ENCODE measurements at regions not wholly inside any gene's neighbourhood (a gene's known extent, or its start where the extent isn't known, plus 50 kb on each side); places are given as distances from the start of the nearest gene placed in this dataset.
A peak's percentile ranks its signal among the peaks of the same experiment; 100 is the strongest.
"Not testable (repeated sequence)": the region's sequence is repeated elsewhere in the genome, so short reads cannot be mapped to it uniquely, and the experiment has no call there.

DNA sequence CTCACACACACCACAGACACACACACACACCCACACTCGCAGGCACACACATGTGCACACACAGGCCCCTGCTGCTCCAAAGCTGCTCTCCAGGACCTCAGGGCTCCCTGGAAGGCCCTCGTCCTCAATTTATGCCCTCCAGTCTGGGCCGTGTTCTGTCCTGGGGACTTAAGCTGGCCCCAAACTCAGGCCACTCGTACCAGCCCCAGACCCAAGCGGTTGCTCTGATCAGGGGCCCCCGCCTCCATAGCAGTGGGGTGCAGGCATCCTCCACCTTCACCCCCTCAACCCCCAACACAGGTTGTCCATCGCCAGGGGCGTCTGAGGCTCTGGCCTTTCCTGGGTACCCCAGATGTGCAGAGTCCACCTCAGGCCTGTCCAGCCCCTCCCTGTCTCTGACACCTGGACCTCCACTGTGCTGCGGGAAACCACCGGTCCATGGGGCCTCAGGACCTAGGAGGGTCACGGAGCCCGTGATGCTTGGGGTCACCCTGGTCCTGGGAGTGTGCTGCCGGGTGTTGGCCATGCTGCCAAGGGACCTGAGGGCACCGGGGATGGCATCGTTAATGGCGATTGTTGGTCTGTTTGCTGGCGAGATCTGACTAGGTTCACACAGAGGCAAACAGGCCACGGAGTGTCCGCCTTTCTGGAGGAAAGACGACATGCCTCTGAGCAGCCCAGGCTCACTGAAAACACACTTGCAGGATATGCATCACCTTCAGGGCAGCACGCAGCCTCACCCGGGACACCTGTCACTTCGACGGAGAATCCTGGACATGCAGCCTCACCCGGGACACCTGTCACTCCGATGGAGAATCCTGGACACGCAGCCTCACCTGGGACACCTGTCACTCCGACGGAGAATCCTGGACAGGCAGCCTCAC lies 155.6 kb downstream of the NDUFA10 start:
- intact Hi-C loops (cut with DNase I; ENCODE audit: low total_unique reads) = no loop called here
- Histone ChIP-seq H3K36me3 (no peaks in the 10 kb centered on the region), H3K9me3 (no peaks in the 10 kb centered on the region), H3K4me1 (no peaks in the 10 kb centered on the region), H3K27ac (no peak overlapping the region), H3K27me3 (peaks cover 0 to under 1% (median 0%) of the 10 kb centered on the region in 3 donors), H3K4me3 (no peak overlapping the region)
- TF ChIP-seq, protein P1, sequence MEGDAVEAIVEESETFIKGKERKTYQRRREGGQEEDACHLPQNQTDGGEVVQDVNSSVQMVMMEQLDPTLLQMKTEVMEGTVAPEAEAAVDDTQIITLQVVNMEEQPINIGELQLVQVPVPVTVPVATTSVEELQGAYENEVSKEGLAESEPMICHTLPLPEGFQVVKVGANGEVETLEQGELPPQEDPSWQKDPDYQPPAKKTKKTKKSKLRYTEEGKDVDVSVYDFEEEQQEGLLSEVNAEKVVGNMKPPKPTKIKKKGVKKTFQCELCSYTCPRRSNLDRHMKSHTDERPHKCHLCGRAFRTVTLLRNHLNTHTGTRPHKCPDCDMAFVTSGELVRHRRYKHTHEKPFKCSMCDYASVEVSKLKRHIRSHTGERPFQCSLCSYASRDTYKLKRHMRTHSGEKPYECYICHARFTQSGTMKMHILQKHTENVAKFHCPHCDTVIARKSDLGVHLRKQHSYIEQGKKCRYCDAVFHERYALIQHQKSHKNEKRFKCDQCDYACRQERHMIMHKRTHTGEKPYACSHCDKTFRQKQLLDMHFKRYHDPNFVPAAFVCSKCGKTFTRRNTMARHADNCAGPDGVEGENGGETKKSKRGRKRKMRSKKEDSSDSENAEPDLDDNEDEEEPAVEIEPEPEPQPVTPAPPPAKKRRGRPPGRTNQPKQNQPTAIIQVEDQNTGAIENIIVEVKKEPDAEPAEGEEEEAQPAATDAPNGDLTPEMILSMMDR (IDR thresholded peaks at IDR 0.05) = no peak
- no peak for TF ChIP-seq POLR2A (IDR thresholded peaks at IDR 0.05)
- TF ChIP-seq POLR2AphosphoS5 (IDR thresholded peaks at IDR 0.05) = no peak
- TF ChIP-seq EP300 (IDR thresholded peaks at IDR 0.05) = no peak
- peak in 1 of 2 donors; percentile 23 for DNase-seq
- 87 to 92% (median 90%) methylated on average over 18 to 29 of the region's 29 CpGs for WGBS, 5 donors

DNA sequence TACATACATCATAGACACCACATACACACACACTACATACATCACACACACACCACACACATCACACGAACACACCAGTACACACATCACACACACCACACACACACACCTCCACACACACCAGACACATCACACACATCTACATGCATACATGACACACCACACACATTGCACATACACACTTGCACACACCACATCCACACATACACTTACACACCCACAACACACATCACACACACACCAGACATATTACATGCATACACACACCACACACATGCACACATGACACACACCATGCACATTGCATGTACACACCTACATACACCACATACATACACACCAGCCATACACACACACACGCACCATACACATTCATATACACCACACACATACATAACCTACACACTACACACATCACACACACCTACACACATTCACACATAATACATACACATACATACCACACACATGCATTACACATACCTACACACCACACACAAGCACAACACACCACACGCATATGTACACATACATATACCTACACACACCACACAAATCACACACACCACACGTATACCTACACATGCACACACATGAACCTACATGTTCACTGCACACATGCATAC lies 156.5 kb downstream of the NDUFA10 start:
- no peaks in the 10 kb centered on the region for H3K36me3 ChIP-seq
- TF ChIP-seq EP300 (IDR thresholded peaks at IDR 0.05) (no peak), POLR2A (IDR thresholded peaks at IDR 0.05) (no peak), POLR2AphosphoS5 (IDR thresholded peaks at IDR 0.05) (no peak)
- TF ChIP-seq, protein P1 (IDR thresholded peaks at IDR 0.05) = peak in 1 of 7 experiments; percentile 6
- no peaks in the 10 kb centered on the region for H3K27me3 ChIP-seq
- intact Hi-C loops (cut with DNase I; ENCODE audit: low total_unique reads) = no loop called here
- no peaks in the 10 kb centered on the region for H3K9me3 ChIP-seq
- H3K4me3 ChIP-seq = no peak overlapping the region
- H3K4me1 ChIP-seq = no peaks in the 10 kb centered on the region
- 93 to 97% (median 94%) methylated on average over 4 of the region's 4 CpGs for WGBS, 5 donors
- no peak overlapping the region for H3K27ac ChIP-seq
- no peak for DNase-seq

GRCh38 chr2:239866778-239867177 lies 158.4 kb downstream of the NDUFA10 start:
- WGBS, 5 donors = 91 to 97% (median 95%) methylated on average over 3 of the region's 3 CpGs
- TF ChIP-seq, protein P1 (IDR thresholded peaks at IDR 0.05) = no peak
- TF ChIP-seq POLR2A (IDR thresholded peaks at IDR 0.05) = no peak
- TF ChIP-seq EP300 (IDR thresholded peaks at IDR 0.05) = no peak
- TF ChIP-seq POLR2AphosphoS5 (IDR thresholded peaks at IDR 0.05) = no peak
- intact Hi-C loops (cut with DNase I; ENCODE audit: low total_unique reads) = no loop called here

DNA sequence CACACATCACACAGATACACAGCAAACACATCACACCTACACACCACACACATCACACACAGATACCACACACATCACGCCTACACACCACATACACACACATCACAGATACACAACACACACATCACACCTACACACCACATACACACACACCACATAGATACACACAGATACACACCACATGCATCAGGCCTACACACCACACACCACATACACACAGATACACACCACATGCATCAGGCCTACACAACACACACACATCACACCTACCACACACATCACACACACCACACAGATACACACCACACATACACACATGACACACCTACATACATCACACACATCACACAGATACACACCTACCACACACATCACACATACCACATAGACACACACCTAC lies 158.8 kb downstream of the NDUFA10 start:
- no peak for DNase-seq
- Histone ChIP-seq H3K4me3 (no peak overlapping the region), H3K27ac (no peak overlapping the region), H3K27me3 (no peaks in the 10 kb centered on the region), H3K9me3 (no peaks in the 10 kb centered on the region), H3K36me3 (no peaks in the 10 kb centered on the region), H3K4me1 (no peaks in the 10 kb centered on the region)
- intact Hi-C loops (cut with DNase I; ENCODE audit: low total_unique reads) = no loop called here
- TF ChIP-seq, protein P1 (IDR thresholded peaks at IDR 0.05) = no peak
- TF ChIP-seq POLR2A (IDR thresholded peaks at IDR 0.05) (peak in 1 of 4 donors; percentile 12), POLR2AphosphoS5 (IDR thresholded peaks at IDR 0.05) (no peak), EP300 (IDR thresholded peaks at IDR 0.05) (no peak)
- 93 to 100% (median 96%) methylated on average over 1 of the region's 1 CpG for WGBS, 5 donors

More at GRCh38 chr2:239866778-239867177, 158.4 kb downstream of the NDUFA10 start:
- Histone ChIP-seq H3K9me3 (no peaks in the 10 kb centered on the region), H3K27me3 (no peaks in the 10 kb centered on the region), H3K36me3 (no peaks in the 10 kb centered on the region), H3K4me3 (no peak overlapping the region), H3K4me1 (no peaks in the 10 kb centered on the region), H3K27ac (no peak overlapping the region)
- no peak for DNase-seq

DNA sequence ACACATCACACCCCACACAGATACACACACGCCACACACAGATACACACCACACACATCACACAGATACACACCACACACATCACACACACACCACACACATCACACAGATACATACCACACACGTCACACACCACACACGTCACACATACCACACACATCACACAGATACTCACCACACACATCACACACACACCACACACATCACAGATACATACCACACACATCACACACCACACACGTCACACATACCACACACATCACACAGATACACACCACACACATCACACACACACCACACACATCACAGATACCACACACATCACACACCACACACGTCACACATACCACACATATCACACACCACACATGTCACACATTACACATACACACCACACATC lies 159.3 kb downstream of the NDUFA10 start:
- DNase-seq; H3K27me3 ChIP-seq; H3K9me3 ChIP-seq; H3K4me1 ChIP-seq; H3K36me3 ChIP-seq; H3K4me3 ChIP-seq; H3K27ac ChIP-seq; intact Hi-C loops (cut with DNase I; ENCODE audit: low total_unique reads): not testable (repeated sequence)
- 87 to 96% (median 93%) methylated on average over 5 of the region's 5 CpGs for WGBS, 5 donors

Data from stomach (tissue), 8 donors.